ENCODE measurements at regions not wholly inside any gene's neighbourhood (a gene's known extent, or its start where the extent isn't known, plus 50 kb on each side); places are given as distances from the start of the nearest gene placed in this dataset.

GRCh38 chr5:53424686-53425615, 55.5 kb upstream of the FST start:
- H2AFZ ChIP-seq (ENCODE audit: control insufficient read depth, low read length): peak overlapping the region; percentile 72
- peak; percentile 89 for FAIRE-seq

GRCh38 chr5:53425687-53426511, 54.5 kb upstream of the FST start:
- Histone ChIP-seq H3K27ac (ENCODE audit: control insufficient read depth, insufficient read depth, low read length) (peak overlapping the region; percentile 76), H3K9me3 (ENCODE audit: control insufficient read depth, low read depth, low read length) (no peaks in the 10 kb centered on the region), H2AFZ (ENCODE audit: control insufficient read depth, low read length) (no peak overlapping the region), H3K9ac (ENCODE audit: control insufficient read depth, extremely low read depth, insufficient read depth, low read length) (peak overlapping the region; percentile 56), H3K27me3 (ENCODE audit: control insufficient read depth, extremely low read depth, insufficient read depth, low read length) (no peaks in the 10 kb centered on the region), H3K79me2 (ENCODE audit: control insufficient read depth, insufficient read depth, low read length) (no peaks in the 10 kb centered on the region), H3K4me2 (ENCODE audit: control insufficient read depth, extremely low read depth, insufficient read depth, low read depth, low read length) (no peak overlapping the region), H3K4me1 (ENCODE audit: control insufficient read depth, extremely low read depth, insufficient read depth, low read length) (peaks cover 42% of the 10 kb centered on the region), H4K20me1 (ENCODE audit: control insufficient read depth, extremely low read depth, insufficient read depth, low read length) (no peaks in the 10 kb centered on the region), H3K36me3 (ENCODE audit: control insufficient read depth in 2 of 2, extremely low read depth in 1 of 2, insufficient read depth in 2 of 2, low read length in 2 of 2) (no peaks in the 10 kb centered on the region), H3K4me3 (ENCODE audit: control insufficient read depth in 2 of 3, extremely low read depth in 1 of 3, insufficient read depth in 2 of 3, low read depth in 1 of 3, low read length in 3 of 3) (no peak overlapping the region), H3K9me1 (ENCODE audit: control insufficient read depth, extremely low read depth, insufficient read depth, low read length) (no peaks in the 10 kb centered on the region)
- dilution Hi-C loops (cut with MboI; ENCODE audit: extremely low pct_ligation_motif_present, low sequenced_read_pairs): no loop called here
- TF ChIP-seq CTCF (optimal IDR thresholded peaks at IDR 0.05 in 1 of 3, IDR thresholded peaks at IDR 0.05 in 1 of 3, conservative IDR thresholded peaks at IDR 0.05 in 1 of 3; ENCODE audit: extremely low read depth in 1 of 3, insufficient read depth in 2 of 3, low read length in 3 of 3) (peak in 1 of 3 experiments; percentile 56), EZH2 (IDR thresholded peaks at IDR 0.05; ENCODE audit: low read length) (no peak)
- FAIRE-seq (no peak), DNase-seq (ENCODE audit: low read depth, low spot score) (no peak)

More at GRCh38 chr5:53424686-53425615, 55.5 kb upstream of the FST start:
- no peak overlapping the region for H3K4me3 ChIP-seq (ENCODE audit: control insufficient read depth in 2 of 3, extremely low read depth in 1 of 3, insufficient read depth in 2 of 3, low read depth in 1 of 3, low read length in 3 of 3)
- peak overlapping the region; percentile 76 for H3K27ac ChIP-seq (ENCODE audit: control insufficient read depth, insufficient read depth, low read length)
- H3K9me1 ChIP-seq (ENCODE audit: control insufficient read depth, extremely low read depth, insufficient read depth, low read length): no peaks in the 10 kb centered on the region
- H3K9me3 ChIP-seq (ENCODE audit: control insufficient read depth, low read depth, low read length): no peaks in the 10 kb centered on the region
- peak overlapping the region; percentile 44 for H3K4me2 ChIP-seq (ENCODE audit: control insufficient read depth, extremely low read depth, insufficient read depth, low read depth, low read length)
- no peaks in the 10 kb centered on the region for H4K20me1 ChIP-seq (ENCODE audit: control insufficient read depth, extremely low read depth, insufficient read depth, low read length)
- H3K79me2 ChIP-seq (ENCODE audit: control insufficient read depth, insufficient read depth, low read length): no peaks in the 10 kb centered on the region
- peaks cover 46% of the 10 kb centered on the region for H3K4me1 ChIP-seq (ENCODE audit: control insufficient read depth, extremely low read depth, insufficient read depth, low read length)
- H3K27me3 ChIP-seq (ENCODE audit: control insufficient read depth, extremely low read depth, insufficient read depth, low read length): no peaks in the 10 kb centered on the region
- peak; percentile 35 for DNase-seq (ENCODE audit: low read depth, low spot score)
- dilution Hi-C loops (cut with MboI; ENCODE audit: extremely low pct_ligation_motif_present, low sequenced_read_pairs): no loop called here
- peak overlapping the region; percentile 56 for H3K9ac ChIP-seq (ENCODE audit: control insufficient read depth, extremely low read depth, insufficient read depth, low read length)
- no peaks in the 10 kb centered on the region for H3K36me3 ChIP-seq (ENCODE audit: control insufficient read depth in 2 of 2, extremely low read depth in 1 of 2, insufficient read depth in 2 of 2, low read length in 2 of 2)
- TF ChIP-seq CTCF (optimal IDR thresholded peaks at IDR 0.05 in 1 of 3, IDR thresholded peaks at IDR 0.05 in 1 of 3, conservative IDR thresholded peaks at IDR 0.05 in 1 of 3; ENCODE audit: extremely low read depth in 1 of 3, insufficient read depth in 2 of 3, low read length in 3 of 3) (peak in 2 of 3 experiments; percentile 19 to 24), EZH2 (IDR thresholded peaks at IDR 0.05; ENCODE audit: low read length) (no peak)

Data from keratinocyte (primary cell).